ENCODE measurements at regions not wholly inside any gene's neighbourhood (a gene's known extent, or its start where the extent isn't known, plus 50 kb on each side); places are given as distances from the start of the nearest gene placed in this dataset.

- TF ChIP-seq CTCF (IDR thresholded peaks at IDR 0.05) (no peak), ZFX (IDR thresholded peaks at IDR 0.05; ENCODE audit: borderline replicate concordance) (no peak)
Observed at GRCh38 chr3:103976931-103977339, 1389.8 kb upstream of the ALCAM start.

Measured in 22Rv1 (cell line).